ENCODE measurements at regions not wholly inside any gene's neighbourhood (a gene's known extent, or its start where the extent isn't known, plus 50 kb on each side); places are given as distances from the start of the nearest gene placed in this dataset.

DNA sequence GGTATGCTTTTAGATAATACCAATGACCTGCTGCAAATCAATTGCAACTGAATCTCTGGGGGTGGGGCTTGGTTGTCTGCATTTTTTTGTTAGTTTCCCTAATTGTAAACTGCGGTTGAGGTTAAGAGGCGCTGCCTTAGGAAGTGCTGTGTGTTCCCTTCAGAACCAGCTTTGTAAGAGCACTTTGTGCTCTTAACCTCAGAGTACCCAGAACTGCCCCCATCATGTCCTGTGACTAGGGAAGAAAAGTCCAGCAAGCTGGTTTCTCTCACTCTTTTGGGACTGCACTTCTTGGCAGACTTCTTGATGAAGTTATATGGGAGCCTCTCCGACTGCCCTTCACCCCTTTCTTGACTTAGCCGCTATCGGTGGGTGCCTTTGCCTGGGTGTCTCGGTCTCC is 245.5 kb upstream of the CXCR4 start:
- no peak overlapping the region for H3K4me3 ChIP-seq (ENCODE audit: low read depth in 2 of 2, low read length in 1 of 2)
- H3K4me1 ChIP-seq (ENCODE audit: control insufficient read depth in 1 of 2, insufficient read depth in 2 of 2, low read depth in 1 of 2, low read length in 1 of 2), result no peaks in the 10 kb centered on the region; a peak in 1 of 4 replicates
- TF ChIP-seq FOSL2 (IDR thresholded peaks at IDR 0.05; ENCODE audit: borderline replicate concordance, low read depth), result no peak
- no peak for TF ChIP-seq GATA2 (CRISPR knock-in tag; IDR thresholded peaks at IDR 0.05)
- TF ChIP-seq NRF1 (IDR thresholded peaks at IDR 0.05; ENCODE audit: low read depth, low read length), result no peak
- TF ChIP-seq SIN3A (IDR thresholded peaks at IDR 0.05; ENCODE audit: borderline replicate concordance, low read depth, low read length), result no peak
- no peak for TF ChIP-seq MXI1 (IDR thresholded peaks at IDR 0.05; ENCODE audit: low read depth, low read length)
- TF ChIP-seq TCF12 (IDR thresholded peaks at IDR 0.05), result no peak
- TF ChIP-seq, protein P1, sequence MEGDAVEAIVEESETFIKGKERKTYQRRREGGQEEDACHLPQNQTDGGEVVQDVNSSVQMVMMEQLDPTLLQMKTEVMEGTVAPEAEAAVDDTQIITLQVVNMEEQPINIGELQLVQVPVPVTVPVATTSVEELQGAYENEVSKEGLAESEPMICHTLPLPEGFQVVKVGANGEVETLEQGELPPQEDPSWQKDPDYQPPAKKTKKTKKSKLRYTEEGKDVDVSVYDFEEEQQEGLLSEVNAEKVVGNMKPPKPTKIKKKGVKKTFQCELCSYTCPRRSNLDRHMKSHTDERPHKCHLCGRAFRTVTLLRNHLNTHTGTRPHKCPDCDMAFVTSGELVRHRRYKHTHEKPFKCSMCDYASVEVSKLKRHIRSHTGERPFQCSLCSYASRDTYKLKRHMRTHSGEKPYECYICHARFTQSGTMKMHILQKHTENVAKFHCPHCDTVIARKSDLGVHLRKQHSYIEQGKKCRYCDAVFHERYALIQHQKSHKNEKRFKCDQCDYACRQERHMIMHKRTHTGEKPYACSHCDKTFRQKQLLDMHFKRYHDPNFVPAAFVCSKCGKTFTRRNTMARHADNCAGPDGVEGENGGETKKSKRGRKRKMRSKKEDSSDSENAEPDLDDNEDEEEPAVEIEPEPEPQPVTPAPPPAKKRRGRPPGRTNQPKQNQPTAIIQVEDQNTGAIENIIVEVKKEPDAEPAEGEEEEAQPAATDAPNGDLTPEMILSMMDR (IDR thresholded peaks at IDR 0.05), result no peak
- no peak for TF ChIP-seq USF1 (IDR thresholded peaks at IDR 0.05; ENCODE audit: borderline replicate concordance, low read depth)
- no peak for TF ChIP-seq GABPA (IDR thresholded peaks at IDR 0.05; ENCODE audit: low read depth)
- TF ChIP-seq TEAD4 (IDR thresholded peaks at IDR 0.05; ENCODE audit: borderline replicate concordance, insufficient read depth), result no peak
- no peak for TF ChIP-seq MEF2A (IDR thresholded peaks at IDR 0.05; ENCODE audit: borderline replicate concordance, low read depth)
- no peak for TF ChIP-seq SMC3 (IDR thresholded peaks at IDR 0.05; ENCODE audit: low read depth, low read length)
- TF ChIP-seq ZBTB33 (IDR thresholded peaks at IDR 0.05; ENCODE audit: borderline replicate concordance, low read depth), result no peak
- no peak for TF ChIP-seq POLR2AphosphoS5 (IDR thresholded peaks at IDR 0.05; ENCODE audit: low read depth, low read length)
- TF ChIP-seq EP300 (IDR thresholded peaks at IDR 0.05; ENCODE audit: borderline replicate concordance in 1 of 2, low read depth in 1 of 2, low read length in 1 of 2), result no peak
- TF ChIP-seq RCOR1 (IDR thresholded peaks at IDR 0.05; ENCODE audit: low read length), result no peak
- TF ChIP-seq YY1 (IDR thresholded peaks at IDR 0.05; ENCODE audit: low read depth), result no peak
- TF ChIP-seq NFIC (IDR thresholded peaks at IDR 0.05; ENCODE audit: borderline replicate concordance), result no peak
- no peak overlapping the region for H3K4me2 ChIP-seq
- H3K9me3 ChIP-seq, result peaks cover 3% of the 10 kb centered on the region; the same call in 1 of the 2 replicates
- no peak overlapping the region for H3K9ac ChIP-seq
- no peaks in the 10 kb centered on the region for H3K27me3 ChIP-seq (ENCODE audit: insufficient read depth)
- POLR2A ChIA-PET, result no interaction called here
- CTCF ChIA-PET, result no interaction called here
- WGBS (ENCODE audit: low lambda C conversion rate), result 62% methylated on average over 6 of the region's 6 CpGs
- no peaks in the 10 kb centered on the region for H3K79me2 ChIP-seq (ENCODE audit: insufficient read depth)
- no peak overlapping the region for H2AFZ ChIP-seq (ENCODE audit: low read depth)
- H3K36me3 ChIP-seq (replicated peaks in 1 of 2; ENCODE audit: control insufficient read depth in 1 of 2, insufficient read depth in 2 of 2, low read length in 1 of 2), result no peaks in the 10 kb centered on the region
- no peak for DNase-seq
- H3K9me2 ChIP-seq, result no peaks in the 10 kb centered on the region
- no peaks in the 10 kb centered on the region for H3F3A ChIP-seq (replicated peaks; ENCODE audit: insufficient read depth)
- H4K20me1 ChIP-seq (ENCODE audit: insufficient read depth), result no peaks in the 10 kb centered on the region
- no peak overlapping the region for H3K27ac ChIP-seq (ENCODE audit: low read depth in 2 of 2, low read length in 1 of 2)
